MCF 10A (cell line): ENCODE measurements at regions not wholly inside any gene's neighbourhood (a gene's known extent, or its start where the extent isn't known, plus 50 kb on each side); places are given as distances from the start of the nearest gene placed in this dataset.

ENCODE experiments used
- BruUV-seq: library from RNA; stranded (reverse); fragments of 400-500 nt; replicated peaks from 2 replicates; lab custom pipeline; 2021; lab: Mats Ljungman, UMichigan
- CTCF ChIA-PET: fragments of 300-600 bp; sonication (Branson Sonifier 250); formaldehyde crosslinking; extraction: SDS; loops from one replicate; lab custom pipeline; 2021; ENCODE audit warnings: antibody characterized with exemption, inconsistent platforms; lab: Yijun Ruan, JAX
- POLR2A ChIA-PET: fragments of 300-600, 350-650 bp; sonication (Branson Sonifier 250); formaldehyde crosslinking; extraction: SDS; loops from one replicate; lab custom pipeline; 2020; ENCODE audit warnings: antibody characterized with exemption, inconsistent platforms; lab: Yijun Ruan, JAX
- DNase-seq: peaks from one replicate; pipeline ENCODE4 v3.0.0-alpha.2; 2018; ENCODE audit not compliant: unreplicated experiment
- H3K27ac Mint-ChIP-seq: one replicate; pipeline ENCODE4 v1.8.0; 2022; ENCODE audit warnings: mild to moderate bottlenecking, low read depth, mixed read lengths; ENCODE audit not compliant: unreplicated experiment
- H3K27me3 Mint-ChIP-seq: one replicate; pipeline ENCODE4 v1.8.0; 2022; ENCODE audit warnings: mixed read lengths; ENCODE audit not compliant: insufficient read depth, unreplicated experiment
- H3K36me3 Mint-ChIP-seq: one replicate; pipeline ENCODE4 v1.8.0; 2022; ENCODE audit warnings: mild to moderate bottlenecking, moderate library complexity, mixed read lengths; ENCODE audit not compliant: insufficient read depth, unreplicated experiment
- H3K4me1 Mint-ChIP-seq: one replicate; pipeline ENCODE4 v1.8.0; 2022; ENCODE audit warnings: mixed read lengths; ENCODE audit not compliant: insufficient read depth, unreplicated experiment
- H3K4me3 Mint-ChIP-seq: one replicate; pipeline ENCODE4 v1.8.0; 2022; ENCODE audit warnings: mild to moderate bottlenecking, moderate library complexity, mixed read lengths; ENCODE audit not compliant: unreplicated experiment
- H3K9me3 Mint-ChIP-seq: one replicate; pipeline ENCODE4 v1.8.0; 2022; ENCODE audit warnings: mixed read lengths; ENCODE audit not compliant: unreplicated experiment
- intact Hi-C: fragments of 100-400 bp; cut with micrococcal nuclease; formaldehyde crosslinking; loops from 2 replicates; pipeline ENCODE4 v1.14.1; 2022
- TF ChIP-seq, protein P1 (sequence below): fragments of 200-600 bp; IDR thresholded peaks from one replicate; pipeline ENCODE4 v1.8.0; 2022; ENCODE audit warnings: antibody characterized with exemption, mild to moderate bottlenecking; ENCODE audit not compliant: unreplicated experiment

DNA sequence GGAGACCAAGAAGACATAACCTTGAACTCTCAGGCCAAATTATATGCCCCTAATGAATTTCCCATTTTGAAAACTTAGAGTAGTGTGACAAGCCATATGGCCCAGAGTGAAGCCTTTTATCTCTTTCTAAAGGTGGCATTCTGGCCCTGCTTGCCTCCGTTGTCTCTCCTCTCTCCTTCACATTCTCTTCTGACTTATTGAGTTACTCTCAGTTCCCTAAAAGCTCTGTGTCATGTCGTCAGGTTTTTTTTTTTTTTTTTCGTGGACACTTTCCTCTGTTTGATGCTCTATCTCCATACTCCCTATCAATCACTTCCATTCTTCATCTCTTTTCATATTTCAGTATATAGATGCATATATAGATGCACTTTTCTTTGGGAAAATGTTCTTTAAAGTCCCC, 128.1 kb upstream of the RPRM start:
- H3K27ac Mint-ChIP-seq: no peak overlapping the region
- TF ChIP-seq, protein P1, sequence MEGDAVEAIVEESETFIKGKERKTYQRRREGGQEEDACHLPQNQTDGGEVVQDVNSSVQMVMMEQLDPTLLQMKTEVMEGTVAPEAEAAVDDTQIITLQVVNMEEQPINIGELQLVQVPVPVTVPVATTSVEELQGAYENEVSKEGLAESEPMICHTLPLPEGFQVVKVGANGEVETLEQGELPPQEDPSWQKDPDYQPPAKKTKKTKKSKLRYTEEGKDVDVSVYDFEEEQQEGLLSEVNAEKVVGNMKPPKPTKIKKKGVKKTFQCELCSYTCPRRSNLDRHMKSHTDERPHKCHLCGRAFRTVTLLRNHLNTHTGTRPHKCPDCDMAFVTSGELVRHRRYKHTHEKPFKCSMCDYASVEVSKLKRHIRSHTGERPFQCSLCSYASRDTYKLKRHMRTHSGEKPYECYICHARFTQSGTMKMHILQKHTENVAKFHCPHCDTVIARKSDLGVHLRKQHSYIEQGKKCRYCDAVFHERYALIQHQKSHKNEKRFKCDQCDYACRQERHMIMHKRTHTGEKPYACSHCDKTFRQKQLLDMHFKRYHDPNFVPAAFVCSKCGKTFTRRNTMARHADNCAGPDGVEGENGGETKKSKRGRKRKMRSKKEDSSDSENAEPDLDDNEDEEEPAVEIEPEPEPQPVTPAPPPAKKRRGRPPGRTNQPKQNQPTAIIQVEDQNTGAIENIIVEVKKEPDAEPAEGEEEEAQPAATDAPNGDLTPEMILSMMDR: no peak
- H3K4me1 Mint-ChIP-seq: no peaks in the 10 kb centered on the region
- no peaks in the 10 kb centered on the region for H3K36me3 Mint-ChIP-seq
- BruUV-seq: no TSS peak
- intact Hi-C loops: no loop called here
- H3K27me3 Mint-ChIP-seq: no peaks in the 10 kb centered on the region
- no peak overlapping the region for H3K4me3 Mint-ChIP-seq
- ChIA-PET POLR2A (no interaction called here), CTCF (no interaction called here)
- DNase-seq: no peak
- H3K9me3 Mint-ChIP-seq: no peaks in the 10 kb centered on the region

DNA sequence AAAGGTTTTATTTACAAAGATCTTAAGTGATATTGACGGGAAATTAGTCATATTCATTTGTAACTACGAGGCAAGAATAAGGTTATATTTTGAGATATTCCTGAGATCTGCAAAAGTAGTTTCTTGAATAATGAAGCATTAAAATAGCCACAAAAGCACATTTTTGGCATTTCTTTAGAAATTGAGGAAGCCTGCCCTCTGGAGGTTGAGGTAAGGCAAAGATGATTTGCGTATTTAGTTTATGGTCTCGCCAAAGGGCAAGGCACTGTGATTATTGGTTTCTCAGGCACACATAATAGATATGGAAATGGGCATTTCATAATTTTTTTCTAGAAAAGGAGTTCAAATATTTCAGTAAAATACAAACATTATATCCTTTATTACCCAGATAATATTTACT, 143.7 kb upstream of the RPRM start:
- POLR2A ChIA-PET: no interaction called here
- BruUV-seq: no TSS peak
- Mint-ChIP-seq H3K27ac (no peak overlapping the region), H3K27me3 (peaks cover 19% of the 10 kb centered on the region), H3K36me3 (no peaks in the 10 kb centered on the region), H3K4me1 (no peaks in the 10 kb centered on the region), H3K4me3 (no peak overlapping the region), H3K9me3 (peaks cover 11% of the 10 kb centered on the region)
- intact Hi-C loops: no loop called here
- DNase-seq: peak; percentile 17
- TF ChIP-seq, protein P1: peak; percentile 14
- CTCF ChIA-PET: interaction anchor here (0.6 to 1.1 kb wide), 4 partner anchors 25 to 698 kb away, joined by 3 to 4 read pairs (median 3); no protein-coding TSS in a partner anchor

DNA sequence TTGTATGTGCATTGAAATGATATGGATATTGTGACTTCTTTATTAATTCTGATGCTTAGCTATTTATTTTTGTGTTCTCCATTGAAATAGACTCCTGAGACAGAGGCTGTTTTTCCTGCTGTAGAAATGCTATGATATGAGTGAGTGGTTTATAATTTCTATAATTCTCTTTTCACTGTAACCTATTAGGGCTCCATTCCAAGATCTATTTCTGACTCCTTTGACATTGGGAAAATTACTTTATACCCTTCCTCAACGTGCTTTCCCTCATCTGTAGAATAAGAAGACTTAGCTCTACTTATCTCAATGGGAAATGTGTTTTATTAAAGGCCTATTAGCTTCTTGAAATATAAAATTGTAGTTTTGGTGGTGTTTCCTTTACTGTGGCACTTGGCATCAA, 144.5 kb upstream of the RPRM start:
- no peak for DNase-seq
- H3K9me3 Mint-ChIP-seq: peaks cover 11% of the 10 kb centered on the region
- H3K27me3 Mint-ChIP-seq: peaks cover 19% of the 10 kb centered on the region
- CTCF ChIA-PET: interaction anchor here (0.6 to 1.1 kb wide), 4 partner anchors 24 to 699 kb away, joined by 3 to 6 read pairs (median 3); no protein-coding TSS in a partner anchor
- H3K4me1 Mint-ChIP-seq: no peaks in the 10 kb centered on the region
- TF ChIP-seq, protein P1: no peak
- POLR2A ChIA-PET: no interaction called here
- BruUV-seq: no TSS peak
- no peak overlapping the region for H3K4me3 Mint-ChIP-seq
- H3K36me3 Mint-ChIP-seq: no peaks in the 10 kb centered on the region
- intact Hi-C loops: no loop called here
- no peak overlapping the region for H3K27ac Mint-ChIP-seq

DNA sequence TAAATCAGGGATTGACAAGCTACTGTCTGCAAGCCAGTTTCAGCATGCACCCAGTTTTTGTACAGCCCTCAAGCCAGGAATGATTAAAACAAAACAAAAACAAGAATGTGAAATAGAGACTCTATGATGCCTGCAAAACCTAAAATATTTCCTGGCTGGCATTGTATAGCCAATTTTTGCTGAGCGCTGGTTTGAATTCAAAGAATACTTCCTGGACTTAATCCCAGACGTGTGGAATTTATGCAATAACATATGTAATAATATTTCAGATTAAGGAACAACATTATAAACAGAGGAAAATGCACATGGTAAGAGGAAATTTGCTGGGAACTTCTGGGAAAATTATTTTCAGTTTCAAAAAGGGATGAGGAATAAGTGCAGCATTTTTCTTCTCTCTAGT, 148.1 kb upstream of the RPRM start:
- Mint-ChIP-seq H3K27ac (no peak overlapping the region), H3K9me3 (no peaks in the 10 kb centered on the region), H3K27me3 (peaks cover 19% of the 10 kb centered on the region), H3K4me3 (no peak overlapping the region), H3K4me1 (no peaks in the 10 kb centered on the region), H3K36me3 (no peaks in the 10 kb centered on the region)
- ChIA-PET POLR2A (interaction anchor here (0.6 kb wide), 1 partner anchor 81 kb away, joined by 4 read pairs; no protein-coding TSS in a partner anchor), CTCF (no interaction called here)
- no TSS peak for BruUV-seq
- intact Hi-C loops: no loop called here
- DNase-seq: no peak
- TF ChIP-seq, protein P1: no peak
